ENCODE measurements at regions not wholly inside any gene's neighbourhood (a gene's known extent, or its start where the extent isn't known, plus 50 kb on each side); places are given as distances from the start of the nearest gene placed in this dataset.
"Not testable (repeated sequence)": the region's sequence is repeated elsewhere in the genome, so short reads cannot be mapped to it uniquely, and the experiment has no call there.

DNA sequence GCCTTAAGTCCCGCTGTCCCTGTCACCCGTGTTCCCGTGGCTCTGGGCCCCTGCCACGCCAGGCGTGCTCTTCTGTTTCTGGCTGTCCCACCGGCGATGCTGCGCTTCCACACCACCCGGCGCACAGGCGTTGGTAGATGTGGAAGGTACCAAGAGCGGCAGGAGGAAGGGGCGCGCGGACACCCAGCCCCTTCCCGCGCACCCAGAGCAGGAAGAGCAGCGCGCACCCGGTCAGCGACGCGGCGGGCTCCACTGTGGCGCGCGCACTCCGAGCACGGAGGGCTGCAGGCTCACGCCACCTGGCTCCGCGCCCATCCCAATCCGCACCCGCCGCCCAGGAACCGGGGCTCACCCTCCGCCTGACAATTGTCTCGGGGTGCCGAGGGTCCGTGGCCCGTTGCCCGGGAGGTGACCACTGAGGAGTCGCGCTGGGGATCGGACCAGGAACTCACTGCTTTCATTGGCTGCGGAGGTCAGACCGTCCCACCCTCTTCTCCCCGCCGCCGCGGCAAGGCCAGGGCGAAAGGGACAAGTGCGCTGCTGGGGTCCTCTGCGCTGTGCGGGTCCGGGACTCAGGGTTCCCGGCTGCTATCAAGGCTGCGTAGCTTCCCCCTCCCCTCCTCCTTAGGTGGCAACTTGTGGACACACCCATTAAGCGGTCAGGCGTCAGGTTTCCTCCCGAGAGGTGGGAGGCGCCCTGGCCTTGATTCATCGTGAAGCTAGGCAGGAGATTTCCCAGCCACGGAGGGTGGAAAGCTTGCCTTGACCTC, 121.6 kb upstream of the ZNF92 start:
- DNase-seq (ENCODE audit: low read depth, low spot score): peak; percentile 79

DNA sequence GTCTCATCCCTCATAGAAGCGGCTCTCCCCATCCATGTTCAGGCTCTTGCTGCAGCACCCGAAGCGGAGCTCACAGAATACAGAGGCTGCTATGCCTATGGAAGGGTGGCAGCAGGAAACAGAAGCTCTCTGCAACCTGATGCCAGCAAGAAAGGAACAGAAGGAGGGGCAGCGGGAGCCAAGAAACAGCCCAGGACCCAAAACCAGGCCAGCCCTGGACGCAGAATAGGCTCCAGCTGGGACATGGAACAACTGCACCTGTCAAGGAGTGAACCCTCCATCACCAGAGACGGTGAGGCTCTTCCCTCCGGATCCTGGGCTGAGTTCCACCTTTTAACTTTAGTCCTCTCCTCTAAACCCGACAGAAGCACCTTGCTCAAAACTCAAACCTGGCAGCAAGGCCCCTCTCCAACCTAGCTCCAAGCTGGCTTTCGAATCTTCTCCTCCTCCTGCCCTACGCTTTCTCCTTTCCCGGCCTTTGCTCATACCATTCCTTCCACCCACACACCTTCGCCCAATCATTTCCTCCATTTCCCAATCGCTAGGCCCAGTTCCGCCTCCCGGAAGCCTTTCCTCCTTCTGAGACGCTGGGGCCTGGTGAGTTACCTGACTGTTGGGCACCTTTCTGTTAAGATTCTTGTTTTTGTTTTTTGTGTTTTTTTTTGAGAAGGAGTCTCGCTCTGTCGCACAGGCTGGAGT, 122.8 kb upstream of the ZNF92 start:
- DNase-seq (ENCODE audit: low read depth, low spot score): no peak

DNA sequence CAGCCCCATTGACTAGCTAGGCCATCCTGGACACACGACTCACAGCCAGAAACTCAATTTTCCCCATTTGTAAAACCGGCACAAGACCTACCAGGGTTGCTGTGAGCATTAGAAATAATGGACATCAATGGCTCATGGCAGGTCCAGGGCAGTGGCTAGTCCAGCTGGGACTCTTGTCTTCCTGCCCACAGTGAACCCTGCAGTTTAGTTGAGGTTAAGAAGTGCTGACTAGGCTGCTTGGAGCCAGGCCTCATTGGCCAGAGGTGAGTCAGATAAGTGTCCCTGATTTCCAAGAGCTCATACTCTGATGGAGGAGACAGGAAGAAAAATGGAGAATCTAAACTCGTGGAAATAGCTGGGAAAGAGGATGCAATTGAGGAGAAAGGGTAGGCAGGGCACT, 123.4 kb upstream of the ZNF92 start:
- no peak for DNase-seq (ENCODE audit: low read depth, low spot score)

DNA sequence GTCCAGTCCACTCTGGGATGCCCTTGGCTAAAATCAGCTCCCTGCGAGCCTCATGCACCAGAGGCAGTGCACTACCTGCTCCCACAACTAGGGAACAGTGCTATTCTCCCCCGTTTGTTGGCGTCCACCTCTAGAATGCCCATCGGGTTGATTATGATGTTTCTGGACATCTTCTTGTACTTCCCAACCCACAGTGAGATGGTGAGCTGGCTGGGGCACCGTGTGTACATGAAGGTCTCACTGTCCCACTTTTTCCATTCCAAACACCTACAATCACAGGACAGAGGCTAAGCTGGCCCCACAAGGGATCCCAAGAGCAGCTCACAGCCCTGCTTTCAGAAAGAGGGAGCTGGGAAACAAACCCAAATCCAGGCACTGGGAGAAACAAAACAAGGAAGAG, 126.2 kb upstream of the ZNF92 start:
- no peak for DNase-seq (ENCODE audit: low read depth, low spot score)

DNA sequence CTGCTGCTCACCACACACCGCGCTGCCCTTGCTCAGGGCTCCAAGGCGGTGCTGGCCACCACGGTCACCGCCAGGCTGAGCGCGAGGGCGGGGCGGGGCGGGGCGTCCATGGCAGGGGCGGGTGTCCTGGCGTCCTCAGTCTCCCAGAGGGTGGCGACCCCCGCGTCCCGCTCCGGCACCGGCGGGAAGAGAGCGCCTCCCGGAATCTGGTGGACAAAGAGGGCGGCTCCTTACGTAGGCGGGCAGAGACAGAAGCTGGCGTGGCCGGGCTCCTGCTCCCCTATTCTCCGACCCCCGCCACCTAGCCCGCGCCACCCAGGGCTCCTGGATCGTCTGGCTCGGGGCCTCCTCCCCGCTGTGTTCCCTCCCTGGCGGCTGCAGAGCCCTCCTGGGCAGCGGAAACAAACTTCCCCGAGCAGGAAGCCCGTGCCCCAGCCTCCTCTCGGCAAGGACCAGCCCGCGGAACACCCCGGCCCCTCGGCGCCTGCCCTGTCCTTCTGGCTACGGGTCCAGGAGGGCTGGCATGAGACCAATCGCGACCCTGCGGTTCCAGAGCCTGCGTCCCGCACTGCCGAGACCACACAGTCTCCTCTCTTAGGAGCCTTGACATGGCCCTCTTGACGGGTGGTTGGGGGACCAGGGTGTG, 133.8 kb upstream of the ZNF92 start:
- peak; percentile 77 for DNase-seq (ENCODE audit: low read depth, low spot score)

DNA sequence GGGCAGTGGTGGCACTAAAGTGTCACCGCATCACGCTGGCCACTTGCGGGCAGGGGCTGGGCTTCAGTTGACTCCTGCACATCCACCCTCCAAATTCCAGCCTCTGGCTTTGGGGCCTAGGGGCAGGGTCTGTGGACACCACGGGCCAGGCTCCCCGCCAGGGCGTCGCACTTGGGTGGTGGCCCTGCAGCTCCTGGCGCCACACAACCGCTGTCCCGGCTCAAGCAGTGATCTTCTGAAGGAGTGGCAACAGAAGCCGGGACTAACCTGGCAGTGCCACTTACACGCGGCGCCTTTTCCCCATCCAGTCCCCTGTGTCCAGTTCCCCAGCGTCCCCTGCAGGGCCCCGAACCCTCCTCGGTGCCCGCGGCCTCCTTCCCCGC, 134.3 kb upstream of the ZNF92 start:
- no peak for DNase-seq (ENCODE audit: low read depth, low spot score)

DNA sequence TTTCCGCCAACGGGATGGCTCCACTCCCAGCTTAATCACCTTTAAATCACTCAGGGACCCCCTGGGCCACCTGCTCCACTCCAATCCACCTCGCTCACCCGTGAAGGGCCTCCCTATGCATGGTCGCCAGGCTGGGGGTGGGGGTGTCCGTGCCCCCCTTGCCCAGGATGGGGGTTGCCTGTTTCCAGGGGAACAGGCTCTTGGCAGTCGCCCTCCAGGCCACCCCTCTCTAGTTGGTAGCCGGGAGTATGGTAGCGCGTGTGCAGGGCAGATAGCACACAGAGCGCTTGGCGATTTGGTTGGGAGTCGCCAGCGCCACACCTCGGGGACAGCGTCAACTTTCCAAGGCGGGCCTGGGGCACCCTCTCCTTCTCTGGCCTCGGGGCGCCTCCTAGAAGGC, 134.9 kb upstream of the ZNF92 start:
- no peak for DNase-seq (ENCODE audit: low read depth, low spot score)

DNA sequence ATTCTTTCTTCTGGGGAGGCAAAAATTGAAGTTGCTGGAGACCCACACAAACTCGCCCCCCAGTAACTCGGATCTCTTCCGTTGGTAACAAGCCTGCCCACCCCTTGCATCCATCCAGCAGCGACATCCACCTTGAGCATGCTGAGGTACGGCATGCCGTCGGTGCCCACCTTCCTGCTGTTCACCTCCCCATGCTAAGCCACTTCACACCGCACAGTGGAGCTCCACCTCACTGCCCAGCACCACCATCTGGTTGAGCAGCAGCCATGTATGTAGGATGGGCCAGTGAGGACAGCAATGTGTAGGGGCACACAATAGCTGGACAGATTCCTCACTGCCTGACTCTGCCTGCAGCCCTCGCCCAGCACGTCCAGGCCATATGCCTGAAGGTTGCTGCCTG, 138.1 kb upstream of the ZNF92 start:
- no peak for DNase-seq (ENCODE audit: low read depth, low spot score)

DNA sequence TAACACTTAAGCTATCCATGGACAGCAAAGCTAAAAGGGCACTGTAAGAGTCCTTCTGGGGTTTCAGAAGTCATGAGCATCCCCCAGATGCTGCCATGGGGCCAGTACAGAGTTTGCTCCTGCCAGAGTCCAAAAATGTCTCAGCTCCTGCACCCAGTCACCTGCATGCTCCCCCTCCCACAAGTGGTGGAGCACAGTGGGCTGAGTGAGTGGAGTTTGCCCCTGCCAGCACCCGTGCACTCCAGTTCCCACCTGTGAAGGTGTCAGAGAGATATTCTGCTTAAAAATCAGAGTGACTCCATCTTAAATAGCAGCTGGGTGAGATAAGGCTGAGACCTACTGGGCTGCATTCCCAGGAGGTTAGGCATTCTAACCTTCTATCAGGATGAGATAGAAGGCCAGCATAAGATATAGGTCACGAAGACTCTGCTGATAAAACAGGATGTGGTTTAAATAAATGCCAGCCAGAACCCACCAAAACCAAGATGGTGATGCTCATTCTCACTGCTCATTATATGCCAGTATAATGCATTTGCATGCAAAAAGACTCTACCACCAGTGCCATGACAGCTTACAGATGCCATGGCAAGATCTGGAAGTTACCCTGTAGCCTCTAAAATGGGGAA, 140.1 kb upstream of the ZNF92 start:
- DNase-seq (ENCODE audit: low read depth, low spot score): no peak

DNA sequence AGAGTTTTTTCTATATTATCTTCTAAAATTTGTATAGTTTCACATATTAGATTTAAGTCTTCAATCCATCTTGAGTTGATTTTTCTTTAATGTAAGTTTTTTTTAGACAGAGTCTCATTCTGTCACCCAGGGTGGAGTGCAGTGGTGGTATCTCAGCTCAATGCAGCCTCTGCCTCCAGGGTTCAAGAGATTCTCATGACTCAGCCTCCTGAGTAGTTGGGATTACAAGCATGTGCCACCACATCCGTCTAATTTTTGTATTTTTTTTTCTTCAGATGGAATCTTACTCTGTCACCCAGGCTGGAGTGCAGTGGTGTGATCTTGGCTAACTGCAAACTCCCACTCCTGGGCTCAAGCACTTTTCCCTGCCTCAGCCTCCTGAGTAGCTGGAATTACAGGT, 143.4 kb upstream of the ZNF92 start:
- DNase-seq (ENCODE audit: low read depth, low spot score): no peak

DNA sequence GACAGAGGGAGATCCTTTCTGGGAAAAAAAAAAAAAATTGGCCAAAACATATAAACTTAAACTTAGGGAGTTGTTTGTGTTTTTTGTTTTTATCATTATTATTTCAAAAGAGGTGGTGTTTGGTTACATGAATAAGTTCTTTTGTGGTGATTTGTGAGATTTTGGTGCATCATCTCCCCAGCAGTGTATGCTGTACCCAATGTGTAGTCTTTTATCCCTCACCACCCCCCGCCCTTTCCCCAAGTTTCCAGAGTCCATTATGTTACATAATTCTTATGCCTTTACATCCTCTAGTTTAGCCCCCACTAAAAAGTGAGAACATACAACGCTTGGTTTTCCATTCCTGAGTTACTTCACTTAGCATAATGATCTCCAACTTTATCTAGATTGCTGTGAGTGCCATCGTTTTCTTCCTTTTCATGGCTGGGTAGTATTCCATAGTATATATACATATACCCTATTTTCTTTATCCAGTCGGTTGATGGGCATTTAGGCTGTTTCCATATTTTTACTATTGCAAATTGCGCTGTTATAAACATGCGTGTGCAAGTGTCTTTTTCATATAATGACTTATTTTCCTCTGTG, 148.1 kb upstream of the ZNF92 start:
- DNase-seq (ENCODE audit: low read depth, low spot score): no peak

DNA sequence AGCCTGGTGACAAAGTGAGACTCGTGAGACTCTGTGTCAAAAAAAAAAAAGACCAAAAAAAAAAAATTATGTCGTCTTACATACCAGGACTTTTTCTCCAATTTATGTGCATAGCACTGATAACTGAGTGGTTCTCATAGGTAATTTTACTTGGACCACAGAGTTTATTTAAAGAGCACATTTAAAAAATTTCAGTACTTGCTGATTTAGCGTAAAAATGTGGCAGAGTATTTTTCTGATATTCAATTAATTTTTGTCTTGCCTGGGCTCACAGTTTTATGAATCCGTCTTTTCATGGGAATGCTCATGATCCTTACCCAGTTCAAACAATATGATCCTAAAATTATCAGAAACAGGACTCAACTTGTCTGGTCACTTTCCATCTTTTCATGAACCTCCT, 151.0 kb upstream of the ZNF92 start:
- no peak for DNase-seq (ENCODE audit: low read depth, low spot score)

DNA sequence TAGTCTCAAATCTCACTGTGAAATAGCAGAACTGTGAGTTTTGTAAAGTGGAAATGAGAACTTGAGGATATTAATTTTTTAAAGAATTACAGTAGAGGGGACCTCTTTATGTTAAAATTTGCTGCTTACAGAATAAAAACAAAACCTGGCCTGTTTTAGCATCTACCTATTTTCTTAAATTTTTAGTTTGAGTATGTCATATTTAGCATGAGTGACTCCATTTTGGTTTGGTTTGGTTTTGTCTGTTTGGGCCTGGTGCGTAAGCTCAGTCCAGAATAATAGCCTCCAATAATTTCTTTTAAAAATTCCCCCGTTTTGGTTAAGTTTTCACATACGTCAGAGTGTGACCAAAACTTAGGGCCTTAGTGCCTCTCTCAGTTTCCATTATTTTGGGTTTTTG, 152.0 kb upstream of the ZNF92 start:
- no peak for DNase-seq (ENCODE audit: low read depth, low spot score)

DNA sequence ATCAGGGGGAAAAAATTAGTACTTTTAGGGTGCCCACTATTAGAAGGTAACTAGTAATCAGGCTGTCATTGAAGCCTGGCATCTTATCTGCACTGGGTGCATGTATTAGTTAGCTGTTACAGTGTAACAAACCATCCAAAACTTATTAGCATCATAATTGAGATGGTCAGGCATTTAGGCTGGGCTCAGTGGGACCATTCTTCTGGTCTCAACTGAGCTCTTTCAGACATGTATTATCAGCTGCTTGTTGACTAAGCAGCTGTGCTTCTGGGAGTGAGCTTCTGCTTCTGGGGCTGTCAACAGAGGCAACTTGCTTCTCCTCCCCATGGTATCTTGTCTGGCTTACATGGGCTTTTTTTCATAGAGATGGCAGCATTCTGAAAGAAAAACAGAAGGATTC, 154.0 kb upstream of the ZNF92 start:
- no peak for DNase-seq (ENCODE audit: low read depth, low spot score)

DNA sequence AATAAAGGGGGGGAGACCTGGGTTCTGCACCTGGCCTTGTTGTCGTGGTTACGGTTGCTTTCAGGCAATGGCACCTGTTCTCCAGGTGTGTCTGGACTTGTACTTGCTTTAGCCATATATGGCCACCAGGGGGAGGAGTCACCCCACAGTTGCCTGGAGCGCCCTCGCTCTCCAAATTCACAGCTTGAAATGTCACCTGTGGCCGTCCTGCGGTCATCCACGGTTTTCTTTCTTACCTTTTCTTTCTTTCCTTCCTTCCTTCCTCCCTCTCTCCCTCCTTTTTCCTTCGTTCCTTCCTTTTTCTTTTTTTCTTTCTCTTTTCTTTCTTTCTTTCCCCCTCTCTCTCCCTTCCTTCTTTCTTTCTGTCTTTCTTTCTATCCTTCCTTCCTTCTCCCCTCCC, 157.2 kb upstream of the ZNF92 start:
- DNase-seq (ENCODE audit: low read depth, low spot score): peak; percentile 71

DNA sequence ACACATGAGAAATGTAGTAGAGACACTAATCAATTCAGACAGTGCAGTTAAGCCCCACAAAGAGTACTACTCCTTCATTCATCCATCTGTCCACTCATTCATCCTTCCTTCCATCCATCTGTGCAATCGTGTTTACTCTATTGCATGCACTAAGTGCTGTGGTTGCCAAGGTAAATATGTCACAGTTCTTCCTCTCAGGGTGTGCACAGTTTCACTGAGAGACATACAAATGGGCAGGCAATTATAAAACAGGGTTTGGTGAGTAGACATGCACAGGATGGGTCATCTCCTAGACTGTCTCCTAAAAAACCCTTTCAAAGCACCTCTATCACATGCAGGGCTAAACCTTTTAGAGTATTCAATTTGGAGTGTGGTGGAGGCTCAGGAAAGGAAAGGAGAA, 160.4 kb upstream of the ZNF92 start:
- not testable (repeated sequence) for DNase-seq (ENCODE audit: low read depth, low spot score)

DNA sequence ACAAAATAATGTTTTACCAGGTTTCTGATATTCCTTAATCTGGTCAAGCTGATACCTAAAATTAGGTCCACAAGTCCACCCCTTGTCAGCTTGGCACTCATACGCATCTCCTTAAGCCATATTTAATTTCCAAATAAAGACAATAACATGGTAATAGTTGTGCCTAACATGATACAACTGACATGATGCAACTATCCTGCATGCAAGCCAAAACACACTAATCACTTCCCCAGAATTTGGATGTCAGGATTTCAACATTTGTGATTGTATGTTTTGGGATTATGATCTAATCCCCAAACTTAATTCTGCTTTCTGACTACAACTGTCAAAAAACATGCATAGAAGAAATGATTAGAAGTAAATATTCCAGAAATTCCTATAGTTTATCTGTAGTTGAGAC, 174.4 kb upstream of the ZNF92 start:
- not testable (repeated sequence) for DNase-seq (ENCODE audit: low read depth, low spot score)

DNA sequence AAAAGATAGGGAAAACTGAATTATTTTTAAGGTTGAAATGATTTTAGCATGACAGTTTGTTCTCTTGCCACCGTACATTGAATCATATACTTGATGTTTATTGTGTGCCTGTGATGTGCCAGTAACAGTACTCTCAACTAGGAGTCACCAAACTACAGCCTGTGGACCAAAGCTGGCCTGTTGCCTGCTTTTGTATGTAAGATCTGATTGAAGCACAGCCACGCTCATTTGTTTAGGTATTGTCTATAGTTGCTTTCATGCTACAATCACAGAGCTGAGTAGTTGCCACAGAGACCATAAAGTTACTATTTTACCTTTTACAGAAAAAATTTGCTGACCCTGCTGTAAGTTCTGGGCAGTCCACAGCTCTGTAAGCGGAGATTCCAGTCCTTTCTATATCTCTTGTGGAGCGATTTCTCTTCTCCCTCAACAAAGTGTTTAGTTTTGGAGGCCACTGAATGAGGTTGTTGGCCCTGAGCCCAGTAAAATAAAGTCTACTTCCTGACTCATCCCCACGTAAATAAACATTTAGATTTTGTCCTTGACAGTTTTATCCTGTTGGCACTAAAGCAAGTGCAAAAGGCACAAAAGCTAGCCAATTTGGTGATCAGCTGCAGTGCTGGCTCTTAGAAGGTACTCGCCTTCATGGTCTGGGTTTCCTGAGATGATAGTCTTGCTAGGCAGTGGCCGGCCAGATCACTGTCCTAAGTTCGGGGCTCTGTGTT, 180.2 kb upstream of the ZNF92 start:
- DNase-seq (ENCODE audit: low read depth, low spot score): peak; percentile 15

DNA sequence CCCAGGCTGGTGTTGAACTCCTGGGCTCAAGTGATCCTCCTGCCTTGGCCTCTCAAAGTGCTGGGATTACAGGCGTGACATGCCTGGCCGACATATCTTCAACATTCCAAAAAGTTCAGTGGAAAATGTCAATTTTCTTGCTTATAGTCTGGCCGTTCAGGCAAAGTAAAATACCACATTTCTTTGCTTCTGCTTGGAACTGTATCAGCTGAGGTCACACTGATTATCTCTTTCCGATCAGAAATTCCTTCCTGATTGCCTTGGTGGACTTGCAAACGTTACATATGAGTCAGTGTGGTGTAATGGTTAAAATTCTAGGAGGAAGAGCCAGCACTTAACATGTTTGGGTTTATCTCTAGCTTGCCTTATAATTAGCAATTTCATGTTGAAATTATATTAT, 170.6 kb upstream of the ERV3-1 start:
- DNase-seq (ENCODE audit: low read depth, low spot score): peak; percentile 21

DNA sequence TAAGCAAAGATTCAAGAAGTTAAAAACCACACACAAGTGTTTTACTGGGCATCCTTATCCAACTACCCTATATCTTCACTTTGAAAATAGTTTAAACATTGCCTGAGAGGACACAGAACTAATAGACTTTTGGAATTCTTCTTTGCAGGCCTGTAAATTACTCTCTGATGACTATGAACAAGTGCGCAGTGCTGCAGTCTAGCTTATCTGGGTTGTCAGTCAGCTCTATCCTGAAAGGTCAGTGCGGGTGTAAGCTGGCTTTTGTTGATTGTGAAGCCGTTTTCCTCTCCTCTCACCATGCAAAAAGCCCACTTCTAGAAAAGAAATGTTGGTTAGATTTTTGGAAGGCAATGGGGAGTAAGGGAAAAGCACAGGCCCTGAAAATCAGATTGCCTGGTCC, 143.6 kb upstream of the ERV3-1 start:
- DNase-seq (ENCODE audit: low read depth, low spot score): not testable (repeated sequence)

DNA sequence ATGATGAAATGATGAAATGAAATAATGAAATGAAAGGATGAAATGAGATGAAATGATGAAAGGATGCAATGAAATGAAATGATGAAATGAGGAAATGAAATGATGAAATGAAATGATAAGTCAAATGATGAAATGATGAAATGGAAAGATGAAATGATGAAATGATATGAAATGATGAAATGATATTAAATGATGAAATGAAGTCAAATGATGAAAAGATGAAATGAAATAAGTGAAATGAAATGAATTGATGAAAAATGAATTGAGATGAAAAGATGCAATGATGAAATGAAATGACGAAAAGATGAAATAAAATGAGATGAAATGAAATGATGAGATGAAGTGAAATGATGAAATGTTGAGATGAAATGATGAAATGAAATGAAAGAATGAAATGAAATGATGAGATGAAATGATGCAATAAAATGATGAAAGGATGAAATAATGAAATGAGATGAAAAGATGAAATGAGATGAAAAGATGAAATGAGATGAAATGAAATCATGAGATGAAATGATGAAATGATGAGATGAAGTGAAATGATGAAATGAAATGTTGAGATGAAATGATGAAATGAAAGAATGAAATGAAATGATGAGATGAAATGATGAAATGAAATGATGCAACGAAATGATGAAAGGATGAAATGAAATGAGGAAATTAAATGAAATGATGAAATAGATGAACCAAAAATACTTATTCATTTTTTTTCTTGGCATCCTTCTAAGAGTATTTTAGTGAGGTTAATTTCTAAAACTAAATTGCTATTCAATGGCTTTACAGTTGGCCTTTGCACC, 139.8 kb upstream of the ERV3-1 start:
- DNase-seq (ENCODE audit: low read depth, low spot score): not testable (repeated sequence)

Measured in astrocyte of the hippocampus (primary cell).